G401 (cell line): ENCODE measurements at regions not wholly inside any gene's neighbourhood (a gene's known extent, or its start where the extent isn't known, plus 50 kb on each side); places are given as distances from the start of the nearest gene placed in this dataset.
"Not testable (repeated sequence)": the region's sequence is repeated elsewhere in the genome, so short reads cannot be mapped to it uniquely, and the experiment has no call there.

ENCODE experiments used
- DNase-seq: peaks from one replicate; pipeline ENCODE4 v3.0.0-alpha.2; 2015; ENCODE audit warnings: low spot score
- in situ Hi-C: cut with HindIII; loops from 2 replicates; pipeline ENCODE4 v1.10.0; 2016; ENCODE audit warnings: low sequenced_read_pairs, mixed read lengths

GRCh38 chr7:68203251-68203650 lies 1206.6 kb downstream of the TYW1 start:
- in situ Hi-C loops = no loop called here
- DNase-seq = no peak

- in situ Hi-C loops = no loop called here
- peak; percentile 6 for DNase-seq
These were observed 1209.2 kb downstream of the TYW1 start for GRCh38 chr7:68205826-68206225.

DNA sequence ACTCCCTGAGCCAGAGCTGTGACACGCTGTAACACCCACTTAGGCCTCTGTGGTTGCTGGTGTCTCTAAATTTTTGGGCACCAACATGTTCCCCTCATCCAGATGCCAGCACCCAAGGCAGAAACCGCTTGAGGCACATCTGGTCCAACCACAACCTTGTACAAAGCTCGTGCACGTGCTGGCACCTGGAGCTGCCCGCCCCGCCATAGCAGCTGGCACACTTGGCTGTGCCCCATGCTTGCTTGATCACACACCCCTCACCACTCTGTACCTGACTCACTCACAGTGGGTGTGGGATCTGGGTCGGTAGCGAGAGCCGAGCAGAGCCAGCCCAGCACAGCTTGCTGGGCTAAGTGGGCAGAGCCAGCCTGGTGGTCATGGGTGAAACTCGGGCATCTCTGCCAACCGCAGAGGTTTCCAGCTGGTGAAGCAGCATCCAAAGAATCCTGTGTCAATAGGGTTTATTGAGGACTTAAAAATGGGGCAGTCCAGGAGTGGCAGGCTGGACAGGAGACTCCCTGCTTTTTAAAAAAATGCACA lies 1210.4 kb downstream of the TYW1 start:
- DNase-seq = no peak
- in situ Hi-C loops = no loop called here

DNA sequence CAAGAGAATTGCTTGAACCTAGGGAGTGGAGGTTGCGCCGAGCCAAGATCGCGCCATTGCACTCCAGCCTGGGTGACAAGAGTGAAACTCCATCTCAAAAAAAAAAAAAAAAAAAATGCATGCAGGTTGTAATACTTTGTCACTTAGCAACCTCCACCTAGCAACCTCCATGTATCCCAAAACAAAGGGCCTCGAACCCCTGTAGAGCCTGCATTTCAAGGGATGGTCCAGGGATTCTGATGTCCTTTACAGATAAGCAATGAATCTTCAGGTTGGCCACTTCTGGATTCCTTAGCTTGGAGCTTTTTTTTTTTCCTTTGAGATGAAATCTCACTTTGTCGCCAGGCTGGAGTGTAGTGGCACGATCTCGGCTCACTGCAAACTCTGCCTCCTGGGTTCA lies 1211.0 kb downstream of the TYW1 start:
- in situ Hi-C loops = no loop called here
- no peak for DNase-seq

DNA sequence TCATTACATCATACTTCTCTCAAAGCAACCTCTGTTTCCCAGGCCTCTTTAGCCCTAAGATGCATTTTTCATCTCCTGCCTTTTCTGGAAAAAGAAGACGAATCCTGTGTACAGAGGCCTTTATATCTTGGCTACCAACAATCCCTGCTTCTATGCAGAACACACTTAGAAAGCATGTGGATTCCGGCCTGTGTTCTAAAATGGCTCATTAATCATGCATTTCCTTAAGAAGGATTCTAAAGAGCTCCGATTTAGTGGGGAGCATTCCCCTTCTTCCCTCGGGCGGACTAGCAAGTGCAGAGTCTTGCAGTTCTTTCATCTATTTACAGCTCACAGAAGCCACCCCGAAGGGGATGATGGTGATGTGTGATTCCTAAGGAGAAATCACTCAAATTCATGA lies 1212.9 kb downstream of the TYW1 start:
- DNase-seq = no peak
- in situ Hi-C loops = no loop called here

GRCh38 chr7:68213838-68214237 lies 1217.2 kb downstream of the TYW1 start:
- in situ Hi-C loops = no loop called here
- DNase-seq = no peak

DNA sequence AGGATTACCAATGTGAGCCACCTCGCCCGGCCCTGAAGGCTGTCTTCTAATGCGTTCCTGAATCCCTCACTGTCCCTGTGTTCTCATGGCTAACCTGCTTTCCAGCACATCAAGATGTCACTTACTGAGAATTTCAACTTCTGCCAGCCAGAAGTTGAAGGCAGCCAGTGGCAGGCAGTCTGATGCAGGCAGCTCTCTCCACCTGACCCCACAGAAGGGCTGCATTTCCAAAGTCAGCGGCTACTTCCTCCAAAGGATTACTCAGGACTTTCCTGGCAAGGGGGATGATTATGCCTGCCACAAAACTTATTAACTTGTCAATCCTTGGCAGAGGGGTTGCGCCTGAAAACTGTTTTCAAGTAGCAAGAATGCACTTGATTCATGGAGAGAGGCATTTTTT lies 1219.4 kb downstream of the TYW1 start:
- DNase-seq = no peak
- in situ Hi-C loops = no loop called here

DNA sequence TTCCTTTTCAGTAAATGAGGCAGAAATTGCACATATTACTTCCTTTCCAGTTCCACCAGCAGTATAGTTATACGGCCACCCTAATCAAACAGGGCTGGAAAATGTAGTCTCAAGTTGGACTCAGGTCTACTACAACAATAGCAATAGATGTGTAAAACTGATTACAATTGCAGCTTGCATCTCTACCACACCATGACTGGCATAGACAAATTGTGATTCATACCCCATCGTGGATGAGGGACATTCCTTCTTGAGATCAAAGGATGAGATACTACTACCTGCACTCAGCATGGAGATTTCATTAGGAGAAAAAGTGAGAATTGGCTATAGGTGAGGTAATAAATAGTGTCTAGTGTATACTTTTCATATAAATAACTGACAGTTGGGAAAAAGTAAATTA lies 1220.8 kb downstream of the TYW1 start:
- in situ Hi-C loops = no loop called here
- no peak for DNase-seq

DNA sequence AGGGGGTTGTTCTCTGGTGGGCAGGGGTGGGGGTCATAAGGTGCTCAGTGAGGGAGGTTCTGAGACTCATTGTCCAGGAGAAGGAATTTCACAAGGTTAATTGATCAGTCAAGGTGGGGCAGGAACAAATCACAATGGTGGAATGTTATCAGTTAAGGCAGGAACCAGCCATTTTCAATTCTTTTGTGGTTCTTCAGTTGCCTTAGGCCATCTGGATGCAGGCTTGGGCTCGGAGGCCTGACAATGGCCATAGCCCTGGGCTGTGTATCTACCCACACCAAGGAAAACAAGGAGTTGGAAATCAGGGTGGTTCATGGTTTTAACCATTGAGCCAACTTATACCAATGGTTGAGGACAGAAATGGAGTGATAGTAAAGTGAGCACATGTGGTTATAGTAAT lies 1221.8 kb downstream of the TYW1 start:
- DNase-seq = no peak
- in situ Hi-C loops = no loop called here

DNA sequence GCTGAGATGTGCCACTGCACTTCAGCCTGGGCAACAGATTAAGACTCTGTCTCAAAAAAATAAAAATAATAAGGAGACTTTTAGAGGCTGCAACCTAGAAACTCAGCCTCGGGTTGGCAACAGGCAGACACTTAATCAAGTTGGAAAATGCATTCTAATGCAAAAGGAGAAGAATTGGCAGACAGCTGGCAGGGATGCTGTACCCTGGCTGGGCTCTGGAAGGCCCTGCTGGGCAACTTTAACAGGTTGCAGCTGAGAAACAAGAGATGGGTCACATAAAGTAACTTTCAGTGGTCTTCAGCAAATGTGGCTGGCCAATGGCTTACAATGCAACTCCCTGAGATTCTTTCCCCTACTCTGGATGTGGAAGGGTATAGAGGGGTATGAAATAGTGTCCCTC lies 1225.7 kb downstream of the TYW1 start:
- in situ Hi-C loops = no loop called here

GRCh38 chr7:68224041-68224741 lies 1227.6 kb downstream of the TYW1 start:
- in situ Hi-C loops = no loop called here
- DNase-seq = peak; percentile 33

More for the DNA sequence above, 1225.7 kb downstream of the TYW1 start:
- DNase-seq = no peak

- in situ Hi-C loops, DNase-seq: not testable (repeated sequence)
These were observed 1234.4 kb downstream of the TYW1 start for GRCh38 chr7:68231011-68231410.

DNA sequence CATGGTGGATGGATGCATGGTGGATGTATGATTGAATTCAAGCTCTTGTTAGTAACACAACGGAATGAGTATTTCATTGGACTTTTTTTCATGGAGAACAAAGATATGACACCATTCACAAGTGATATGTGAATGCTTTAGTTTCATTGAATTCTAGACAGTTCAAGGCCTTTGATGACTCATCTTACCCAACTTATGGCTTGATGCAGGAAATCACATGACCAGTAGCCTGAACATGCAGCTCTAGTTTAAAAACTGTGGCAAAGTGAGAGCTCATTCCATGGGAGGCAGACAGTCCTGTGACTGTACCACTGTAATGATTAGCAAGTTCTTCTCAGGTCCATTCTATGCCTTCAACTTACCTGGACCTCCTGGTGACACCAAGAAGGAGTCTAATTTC lies 1239.3 kb downstream of the TYW1 start:
- DNase-seq = no peak
- in situ Hi-C loops = no loop called here

DNA sequence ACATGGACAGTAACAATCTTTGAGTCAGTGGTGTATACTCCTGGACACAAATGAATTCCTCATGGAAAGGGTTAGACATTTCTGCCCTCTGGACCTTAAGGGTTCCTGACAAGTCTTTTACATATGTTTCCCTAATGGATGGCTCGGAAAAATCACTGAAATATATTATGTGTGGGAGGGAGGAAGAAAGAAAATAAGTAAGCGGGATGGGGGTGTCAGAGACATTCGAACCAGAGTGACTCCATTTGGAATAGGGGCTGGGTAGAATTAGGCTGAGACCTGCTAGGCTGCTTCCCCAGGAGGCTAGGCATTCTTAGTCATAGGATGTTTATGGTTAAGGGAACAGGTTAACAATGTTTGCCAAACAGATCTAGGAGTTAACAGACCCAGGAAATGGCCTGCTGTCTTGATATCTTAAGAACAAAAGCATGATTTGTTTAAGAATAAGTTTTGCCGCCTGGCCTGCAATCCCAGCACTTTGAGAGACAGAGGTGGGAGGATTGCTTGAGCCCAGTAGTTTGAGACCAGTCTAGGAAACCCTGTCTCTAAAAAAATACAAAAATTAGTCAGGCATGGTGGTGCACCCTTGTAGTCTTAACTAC lies 1241.7 kb downstream of the TYW1 start:
- no peak for DNase-seq
- in situ Hi-C loops = no loop called here

GRCh38 chr7:68243128-68243527 lies 1246.5 kb downstream of the TYW1 start:
- in situ Hi-C loops = no loop called here
- DNase-seq = no peak

DNA sequence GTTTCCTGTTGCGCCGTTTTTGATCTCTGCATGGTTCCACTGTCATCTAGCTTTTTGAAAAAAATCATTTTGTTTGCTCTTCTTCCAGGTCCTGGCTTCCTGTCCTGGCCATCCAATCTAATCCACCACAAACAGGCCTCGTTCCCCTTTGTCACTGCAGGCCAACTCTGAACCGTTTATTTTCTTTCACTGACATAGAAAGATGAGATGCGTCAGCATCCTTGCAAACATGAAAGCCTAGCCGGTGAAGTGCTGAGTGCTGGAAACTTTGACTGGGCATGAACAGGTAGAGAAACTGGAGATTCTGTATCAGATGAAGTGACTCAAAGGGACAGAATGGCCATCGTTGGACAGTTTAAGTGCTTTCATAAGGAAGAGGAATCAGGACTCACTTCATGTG lies 1247.8 kb downstream of the TYW1 start:
- in situ Hi-C loops = no loop called here
- DNase-seq = no peak

GRCh38 chr7:68245688-68246087 lies 1249.1 kb downstream of the TYW1 start:
- in situ Hi-C loops = no loop called here
- DNase-seq = no peak

- in situ Hi-C loops = no loop called here
These were observed 1249.6 kb downstream of the TYW1 start for GRCh38 chr7:68246189-68246633.

DNA sequence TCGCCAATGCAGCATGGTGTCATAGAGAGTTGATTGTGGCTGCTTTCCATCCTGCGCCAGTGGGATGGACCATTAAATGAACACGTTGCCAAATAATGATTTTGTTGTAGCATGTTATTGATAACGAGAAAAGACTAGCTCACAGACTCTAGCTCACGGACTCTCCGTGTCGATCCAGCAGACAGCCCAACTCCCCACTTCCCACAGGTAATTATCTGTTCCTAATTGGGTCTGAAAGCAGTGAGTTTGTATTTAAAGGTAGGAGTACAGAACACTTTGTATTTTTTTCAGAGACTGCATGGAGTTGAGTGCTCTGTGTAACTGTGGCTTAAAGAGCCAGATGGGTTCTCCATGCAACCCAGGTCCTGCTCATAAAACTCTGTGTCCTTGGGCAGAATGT lies 1250.5 kb downstream of the TYW1 start:
- DNase-seq = no peak
- in situ Hi-C loops = no loop called here

More at GRCh38 chr7:68246189-68246633, 1249.6 kb downstream of the TYW1 start:
- DNase-seq = no peak

DNA sequence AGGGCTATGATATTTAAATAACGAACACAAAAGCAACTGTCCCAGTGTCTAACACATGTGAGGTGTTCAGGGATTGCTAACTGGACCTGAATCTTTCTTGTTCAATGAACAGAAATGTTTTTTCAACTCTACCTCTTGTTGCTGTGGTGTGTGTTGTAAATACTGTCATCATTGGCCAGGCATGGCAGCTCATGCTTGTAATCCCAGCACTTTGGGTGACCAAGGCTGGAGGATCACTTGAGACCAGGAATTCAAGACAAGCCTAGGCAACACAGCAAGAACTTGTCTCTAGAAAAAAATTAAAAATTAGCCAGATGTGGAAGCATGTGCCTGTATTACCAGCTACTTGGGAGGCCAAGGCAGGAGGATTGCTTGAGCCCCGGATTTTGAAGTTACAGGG lies 1250.9 kb downstream of the TYW1 start:
- in situ Hi-C loops = no loop called here
- DNase-seq = no peak

GRCh38 chr7:68248973-68249372 lies 1252.3 kb downstream of the TYW1 start:
- in situ Hi-C loops = no loop called here

More at GRCh38 chr7:68248973-68249372, 1252.3 kb downstream of the TYW1 start:
- DNase-seq = no peak
